PFSK-1 (cell line): ENCODE measurements at regions not wholly inside any gene's neighbourhood (a gene's known extent, or its start where the extent isn't known, plus 50 kb on each side); places are given as distances from the start of the nearest gene placed in this dataset.

Source experiments
- FOXP2 ChIP-seq: optimal IDR thresholded peaks from 2 replicates; pipeline ENCODE3; 2011; ENCODE audit warnings: borderline replicate concordance, control low read depth, inconsistent platforms; ENCODE audit not compliant: insufficient read depth; ENCODE audit errors: extremely low read length, extremely low read depth
- POLR2AphosphoS5 ChIP-seq: IDR thresholded peaks from 2 replicates; pipeline ENCODE4 v1.6.1; 2012; ENCODE audit warnings: low read depth, mild to moderate bottlenecking, control low read depth, low read length, moderate library complexity
- SIN3A ChIP-seq: IDR thresholded peaks from 2 replicates; pipeline ENCODE4 v1.6.1; 2012; ENCODE audit warnings: mild to moderate bottlenecking, low read length, moderate library complexity, borderline replicate concordance; ENCODE audit not compliant: insufficient read depth
- TAF1 ChIP-seq: IDR thresholded peaks from 2 replicates; pipeline ENCODE4 v1.6.1; 2012; ENCODE audit warnings: low read length, control low read depth, borderline replicate concordance; ENCODE audit not compliant: insufficient read depth
- TF ChIP-seq, protein P1 (sequence below), 2 experiments: IDR thresholded peaks; 2 replicates each; pipeline versions ENCODE4 v1.6.1 to v1.8.0; 2011 to 2012; ENCODE audit warnings: low read depth in 2 of 2, low read length in 2 of 2, control low read depth in 1 of 2, inconsistent platforms in 1 of 2, mild to moderate bottlenecking in 1 of 2, moderate library complexity in 1 of 2; ENCODE audit not compliant: insufficient read depth in 1 of 2

DNA sequence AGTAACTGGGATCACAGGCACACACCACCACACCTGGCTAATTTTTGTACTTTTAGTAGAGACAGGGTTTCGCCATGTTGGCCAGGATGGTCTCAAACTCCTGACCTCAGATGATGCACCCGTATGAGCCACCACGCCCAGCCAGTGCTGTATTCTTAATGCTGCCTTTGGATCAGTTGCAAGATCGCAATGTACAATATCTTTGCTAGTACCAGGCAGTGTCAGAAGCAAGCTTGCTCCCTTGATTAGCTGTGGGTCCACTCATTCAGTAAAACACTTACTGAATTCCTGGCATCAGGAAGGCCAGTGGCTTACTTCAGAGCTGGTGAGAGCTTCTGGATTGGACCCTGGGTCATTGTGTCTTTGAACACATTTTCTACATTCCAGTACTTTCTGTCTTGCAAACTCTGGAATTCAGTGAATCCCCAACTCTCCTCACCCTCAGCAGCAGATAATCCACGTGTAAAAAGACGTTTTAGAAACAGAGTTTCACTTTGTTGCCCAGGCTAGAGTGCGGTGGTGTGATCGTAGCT is 1183.7 kb downstream of the AACS start:
- TF ChIP-seq, protein P1, sequence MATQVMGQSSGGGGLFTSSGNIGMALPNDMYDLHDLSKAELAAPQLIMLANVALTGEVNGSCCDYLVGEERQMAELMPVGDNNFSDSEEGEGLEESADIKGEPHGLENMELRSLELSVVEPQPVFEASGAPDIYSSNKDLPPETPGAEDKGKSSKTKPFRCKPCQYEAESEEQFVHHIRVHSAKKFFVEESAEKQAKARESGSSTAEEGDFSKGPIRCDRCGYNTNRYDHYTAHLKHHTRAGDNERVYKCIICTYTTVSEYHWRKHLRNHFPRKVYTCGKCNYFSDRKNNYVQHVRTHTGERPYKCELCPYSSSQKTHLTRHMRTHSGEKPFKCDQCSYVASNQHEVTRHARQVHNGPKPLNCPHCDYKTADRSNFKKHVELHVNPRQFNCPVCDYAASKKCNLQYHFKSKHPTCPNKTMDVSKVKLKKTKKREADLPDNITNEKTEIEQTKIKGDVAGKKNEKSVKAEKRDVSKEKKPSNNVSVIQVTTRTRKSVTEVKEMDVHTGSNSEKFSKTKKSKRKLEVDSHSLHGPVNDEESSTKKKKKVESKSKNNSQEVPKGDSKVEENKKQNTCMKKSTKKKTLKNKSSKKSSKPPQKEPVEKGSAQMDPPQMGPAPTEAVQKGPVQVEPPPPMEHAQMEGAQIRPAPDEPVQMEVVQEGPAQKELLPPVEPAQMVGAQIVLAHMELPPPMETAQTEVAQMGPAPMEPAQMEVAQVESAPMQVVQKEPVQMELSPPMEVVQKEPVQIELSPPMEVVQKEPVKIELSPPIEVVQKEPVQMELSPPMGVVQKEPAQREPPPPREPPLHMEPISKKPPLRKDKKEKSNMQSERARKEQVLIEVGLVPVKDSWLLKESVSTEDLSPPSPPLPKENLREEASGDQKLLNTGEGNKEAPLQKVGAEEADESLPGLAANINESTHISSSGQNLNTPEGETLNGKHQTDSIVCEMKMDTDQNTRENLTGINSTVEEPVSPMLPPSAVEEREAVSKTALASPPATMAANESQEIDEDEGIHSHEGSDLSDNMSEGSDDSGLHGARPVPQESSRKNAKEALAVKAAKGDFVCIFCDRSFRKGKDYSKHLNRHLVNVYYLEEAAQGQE (IDR thresholded peaks at IDR 0.05; ENCODE audit: insufficient read depth in 1 of 2, low read depth in 2 of 2, low read length in 2 of 2): no peak
- TF ChIP-seq SIN3A (no peak), FOXP2 (no peak), TAF1 (no peak), POLR2AphosphoS5 (no peak)

DNA sequence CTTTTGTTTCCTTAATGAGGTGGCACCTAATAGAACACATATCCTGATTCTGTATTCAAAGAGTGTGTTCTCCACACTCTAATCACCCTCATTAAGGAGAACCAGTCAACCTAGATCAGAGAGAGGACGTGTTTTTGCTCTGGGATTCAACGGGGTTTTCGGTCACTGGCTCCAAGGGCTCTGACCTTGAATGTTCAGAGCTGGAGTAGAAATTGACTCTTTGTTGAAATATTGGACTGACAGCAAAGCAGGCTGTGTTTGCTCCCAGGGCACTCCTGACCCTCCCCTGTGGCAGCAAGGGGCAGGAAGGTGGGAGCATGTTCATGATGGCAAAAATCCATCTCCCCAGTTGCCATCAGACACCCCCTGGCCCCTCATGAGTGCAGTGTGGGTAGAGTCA is 1193.0 kb downstream of the AACS start:
- TF ChIP-seq POLR2AphosphoS5 (no peak), TAF1 (no peak), SIN3A (no peak), FOXP2 (no peak)
- TF ChIP-seq, protein P1 (IDR thresholded peaks at IDR 0.05; ENCODE audit: insufficient read depth in 1 of 2, low read depth in 2 of 2, low read length in 2 of 2): no peak

DNA sequence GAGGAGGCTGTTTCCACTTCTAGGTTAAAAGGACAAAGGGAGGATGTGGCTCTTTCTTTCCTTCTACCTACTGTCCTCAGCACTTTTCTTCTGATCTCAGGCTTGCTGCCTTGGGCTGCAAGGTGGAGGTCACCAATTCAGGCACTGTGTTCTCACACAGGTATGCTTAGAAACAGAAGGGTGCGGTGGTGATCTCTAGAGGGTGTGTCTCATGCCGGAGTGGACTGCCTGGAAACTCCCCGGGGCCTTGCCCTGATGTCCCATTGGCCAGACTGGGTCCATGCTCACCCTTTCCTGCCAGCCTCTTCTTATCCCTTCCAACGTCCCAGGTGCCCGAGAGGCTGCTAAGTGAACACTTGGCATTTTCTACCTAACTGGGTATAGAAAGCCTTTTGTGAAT is 1197.6 kb downstream of the AACS start:
- TF ChIP-seq SIN3A: no peak
- TF ChIP-seq FOXP2: no peak
- no peak for TF ChIP-seq POLR2AphosphoS5
- TF ChIP-seq TAF1: no peak
- TF ChIP-seq, protein P1 (IDR thresholded peaks at IDR 0.05; ENCODE audit: insufficient read depth in 1 of 2, low read depth in 2 of 2, low read length in 2 of 2): no peak

DNA sequence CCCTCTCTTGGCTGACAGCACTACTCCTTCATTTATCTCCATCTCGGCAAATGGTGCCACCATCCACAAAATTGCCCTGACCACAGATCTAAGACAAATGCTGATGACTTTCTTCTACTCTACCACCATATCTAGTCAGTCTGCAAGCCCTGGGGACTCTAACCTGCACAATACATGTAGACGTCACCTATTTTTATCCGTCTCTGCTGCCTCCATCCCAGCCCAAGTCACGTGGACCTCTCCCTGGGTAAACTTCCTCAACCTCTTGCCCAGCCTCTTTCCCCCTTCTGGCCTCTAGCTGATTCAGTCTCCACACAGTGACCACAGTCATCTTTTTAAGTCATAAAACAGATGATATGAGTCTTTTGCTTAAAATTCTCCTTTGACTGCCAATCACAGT is 1203.0 kb downstream of the AACS start:
- no peak for TF ChIP-seq SIN3A
- TF ChIP-seq TAF1: no peak
- no peak for TF ChIP-seq POLR2AphosphoS5
- TF ChIP-seq, protein P1 (IDR thresholded peaks at IDR 0.05; ENCODE audit: insufficient read depth in 1 of 2, low read depth in 2 of 2, low read length in 2 of 2): no peak
- no peak for TF ChIP-seq FOXP2

DNA sequence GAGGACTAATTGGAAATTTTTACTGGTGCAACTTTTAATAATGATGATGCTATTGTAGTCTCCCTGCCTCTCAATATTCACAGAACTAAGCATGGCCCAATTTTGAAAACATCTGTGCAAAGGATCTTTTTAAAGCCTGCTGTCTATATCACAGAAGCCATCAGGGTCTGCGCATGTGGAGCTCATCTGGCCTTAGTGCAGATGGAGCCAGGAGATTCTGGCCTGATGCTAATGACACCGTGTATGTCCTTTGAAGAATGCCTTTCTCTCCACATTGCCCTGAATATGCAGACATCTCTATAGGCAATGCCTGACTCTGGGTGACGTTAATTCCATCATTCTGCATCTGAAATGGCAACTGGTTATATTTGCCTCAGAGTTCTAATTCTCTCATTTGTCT is 1205.9 kb downstream of the AACS start:
- TF ChIP-seq FOXP2 (no peak), SIN3A (no peak)
